HepG2 (cell line): ENCODE measurements at regions not wholly inside any gene's neighbourhood (a gene's known extent, or its start where the extent isn't known, plus 50 kb on each side); places are given as distances from the start of the nearest gene placed in this dataset.
A peak's percentile ranks its signal among the peaks of the same experiment; 100 is the strongest.

Experiments used
- ATAC-seq: fragments of 200-7000 bp; cut with Tn5 transposase; 3 replicates; pipeline ENCODE4 v1.9.1; 2020; ENCODE audit warnings: mild to moderate bottlenecking, moderate library complexity
- BruUV-seq: library from RNA; stranded (reverse); fragments of 400-500 nt; replicated peaks from 2 replicates; lab custom pipeline; 2021; lab: Mats Ljungman, UMichigan
- CTCF ChIA-PET: fragments of 300-600 bp; formaldehyde crosslinking; extraction: SDS; loops from one replicate; lab custom pipeline; 2021; ENCODE audit warnings: low total read pairs, inconsistent platforms, low intra/inter-chr PET ratio; lab: Yijun Ruan, JAX
- POLR2A ChIA-PET: fragments of 350-600 bp; sonication (Branson Sonifier 250); formaldehyde crosslinking; loops from one replicate; lab custom pipeline; 2020; ENCODE audit warnings: antibody characterized with exemption, inconsistent platforms; lab: Yijun Ruan, JAX
- DNase-seq: peaks from one replicate; pipeline ENCODE4 v3.0.0-alpha.2; 2015; ENCODE audit warnings: low spot score
- FAIRE-seq: peaks from 3 replicates; lab custom pipeline; 2011; peaks lifted over from hg19 to GRCh38; lab: Jason Lieb, UNC
- H2AFZ ChIP-seq: one replicate; pipeline ENCODE4 v1.6.1; 2011; ENCODE audit warnings: low read length, inconsistent platforms
- H3K27ac ChIP-seq: fragments of 300-600 bp; 3 replicates; pipeline ENCODE4 v1.8.0; 2011; ENCODE audit warnings: mixed run types, mild to moderate bottlenecking, mixed read lengths, low read length, inconsistent platforms; ENCODE audit not compliant: insufficient read depth; ENCODE audit errors: extremely low read length
- H3K27me3 ChIP-seq, 2 experiments: fragments of 200-600 bp in 1 of 2; 2 replicates in 1 of 2; 3 replicates in 1 of 2; pipeline versions ENCODE4 v1.6.0 to v1.8.0; 2011; ENCODE audit warnings: low read length in 2 of 2, mild to moderate bottlenecking in 2 of 2, moderate library complexity in 2 of 2, inconsistent platforms in 1 of 2; ENCODE audit not compliant: insufficient read depth in 2 of 2, control insufficient read depth in 1 of 2
- H3K36me3 ChIP-seq, 2 experiments: fragments of 200-600 bp in 1 of 2; replicated peaks in 1 of 2; 2 replicates in 1 of 2; 3 replicates in 1 of 2; pipeline versions ENCODE4 v1.5.1 to v1.8.0; 2011; ENCODE audit warnings: low read length in 2 of 2, inconsistent platforms in 1 of 2; ENCODE audit not compliant: insufficient read depth in 2 of 2, control insufficient read depth in 1 of 2
- H3K4me1 ChIP-seq: 2 replicates; pipeline ENCODE4 v1.5.1; 2012; ENCODE audit warnings: low read length, inconsistent platforms; ENCODE audit not compliant: insufficient read depth
- H3K4me2 ChIP-seq: 2 replicates; pipeline ENCODE4 v1.6.0; 2011; ENCODE audit warnings: low read depth, low read length, inconsistent platforms
- H3K4me3 ChIP-seq, 3 experiments: fragments of 200-600 bp in 1 of 3; sonication (generic), shearing (Covaris generic) in 1 of 3; replicated peaks in 1 of 3; 2 replicates each; pipeline ENCODE4 v1.5.1; 2011 to 2016; ENCODE audit warnings: low read length in 3 of 3, inconsistent platforms in 2 of 3, low read depth in 2 of 3, mild to moderate bottlenecking in 2 of 3, control low read depth in 1 of 3, mixed read lengths in 1 of 3; ENCODE audit not compliant: insufficient read depth in 1 of 3
- H3K79me2 ChIP-seq: one replicate; pipeline ENCODE4 v1.6.1; 2011; ENCODE audit warnings: low read length, inconsistent platforms; ENCODE audit not compliant: insufficient read depth
- H3K9ac ChIP-seq: 2 replicates; pipeline ENCODE4 v1.6.0; 2011; ENCODE audit warnings: mild to moderate bottlenecking, low read depth, low read length, inconsistent platforms; ENCODE audit not compliant: insufficient read depth
- H3K9me3 ChIP-seq: 2 replicates; pipeline ENCODE4 v1.5.1; 2012; ENCODE audit warnings: mild to moderate bottlenecking, low read length
- H4K20me1 ChIP-seq: 2 replicates; pipeline ENCODE4 v1.6.0; 2011; ENCODE audit warnings: inconsistent platforms, mild to moderate bottlenecking, low read length, moderate library complexity; ENCODE audit not compliant: insufficient read depth
- ELF4 ChIP-seq: sonication (generic); formaldehyde crosslinking; IDR thresholded peaks from 2 replicates; pipeline ENCODE4 v1.5.0; 2020; ENCODE audit warnings: missing genetic modification reagents, mild to moderate bottlenecking, moderate library complexity, borderline replicate concordance
- ONECUT2 ChIP-seq: sonication (generic); formaldehyde crosslinking; IDR thresholded peaks from 2 replicates; pipeline ENCODE4 v1.4.0; 2020; ENCODE audit warnings: missing genetic modification reagents
- PATZ1 ChIP-seq: sonication (generic); formaldehyde crosslinking; IDR thresholded peaks from 2 replicates; pipeline ENCODE4 v1.4.0; 2020; ENCODE audit warnings: missing genetic modification reagents
- SIN3A ChIP-seq: IDR thresholded peaks from 2 replicates; pipeline ENCODE4 v1.6.1; 2011; ENCODE audit warnings: low read depth, mild to moderate bottlenecking, control low read depth, low read length, borderline replicate concordance
- ZBTB33 ChIP-seq: sonication (generic); formaldehyde crosslinking; IDR thresholded peaks from 2 replicates; pipeline ENCODE4 v1.4.0; 2020; ENCODE audit warnings: missing genetic modification reagents
- ZNF687 ChIP-seq: sonication (generic); formaldehyde crosslinking; IDR thresholded peaks from 2 replicates; pipeline ENCODE4 v1.5.1; 2020; ENCODE audit warnings: mild to moderate bottlenecking, missing genetic modification reagents, moderate library complexity
- WGBS: methylation state at CpG from one replicate; pipeline ENCODE4 v1.1.6; 2017; ENCODE audit warnings: low lambda C conversion rate; 5-methylcytosine and 5-hydroxymethylcytosine counted together
- in situ Hi-C: cut with HindIII; loops from 2 replicates; pipeline ENCODE4 v1.10.0; 2017; ENCODE audit warnings: low pct_unique_long_range_greater_than_20kb; ENCODE audit not compliant: extremely low pct_ligation_motif_present
- intact Hi-C: fragments of 100-400 bp; cut with micrococcal nuclease; formaldehyde crosslinking; loops from one replicate; pipeline ENCODE4 v1.10.0; 2022; ENCODE audit not compliant: unreplicated experiment

- Histone ChIP-seq H3K9ac (no peak overlapping the region), H3K4me1 (peaks cover 8% of the 10 kb centered on the region), H3K27ac (no peak overlapping the region), H3K4me2 (peak overlapping the region; percentile 72), H3K9me3 (no peaks in the 10 kb centered on the region), H3K4me3 (peak overlapping the region in 2 of 3 experiments; percentile 65 to 73; a peak in 3 of 6 replicates), H2AFZ (no peak overlapping the region), H3K27me3 (no peaks in the 10 kb centered on the region), H3K79me2 (no peaks in the 10 kb centered on the region), H3K36me3 (no peaks in the 10 kb centered on the region), H4K20me1 (no peaks in the 10 kb centered on the region)
- CTCF ChIA-PET = no interaction called here
- 96% methylated on average over 19 of the region's 19 CpGs for WGBS
- in situ Hi-C loops = no loop called here
- POLR2A ChIA-PET = interaction anchor here (0.6 kb wide), 1 partner anchor 820 kb away, joined by 3 read pairs; the partner anchor contains the start of gene TSPYL2
- BruUV-seq = no TSS peak
- ATAC-seq = no peak
- intact Hi-C loops = no loop called here
- FAIRE-seq = no peak
- TF ChIP-seq ZBTB33 (CRISPR knock-in tag) (0 out of 2 replicates have a peak, but pooled peaks have one; percentile 17), ZNF687 (no peak), SIN3A (no peak), PATZ1 (CRISPR knock-in tag) (no peak), ONECUT2 (no peak), ELF4 (CRISPR knock-in tag) (no peak)
- no peak for DNase-seq
These were observed 77.5 kb downstream of the MAGED4 start for GRCh38 chrX:52262195-52262546.
